ENCODE measurements at regions not wholly inside any gene's neighbourhood (a gene's known extent, or its start where the extent isn't known, plus 50 kb on each side); places are given as distances from the start of the nearest gene placed in this dataset.
"Not testable (repeated sequence)": the region's sequence is repeated elsewhere in the genome, so short reads cannot be mapped to it uniquely, and the experiment has no call there.

- TF ChIP-seq, protein P1, sequence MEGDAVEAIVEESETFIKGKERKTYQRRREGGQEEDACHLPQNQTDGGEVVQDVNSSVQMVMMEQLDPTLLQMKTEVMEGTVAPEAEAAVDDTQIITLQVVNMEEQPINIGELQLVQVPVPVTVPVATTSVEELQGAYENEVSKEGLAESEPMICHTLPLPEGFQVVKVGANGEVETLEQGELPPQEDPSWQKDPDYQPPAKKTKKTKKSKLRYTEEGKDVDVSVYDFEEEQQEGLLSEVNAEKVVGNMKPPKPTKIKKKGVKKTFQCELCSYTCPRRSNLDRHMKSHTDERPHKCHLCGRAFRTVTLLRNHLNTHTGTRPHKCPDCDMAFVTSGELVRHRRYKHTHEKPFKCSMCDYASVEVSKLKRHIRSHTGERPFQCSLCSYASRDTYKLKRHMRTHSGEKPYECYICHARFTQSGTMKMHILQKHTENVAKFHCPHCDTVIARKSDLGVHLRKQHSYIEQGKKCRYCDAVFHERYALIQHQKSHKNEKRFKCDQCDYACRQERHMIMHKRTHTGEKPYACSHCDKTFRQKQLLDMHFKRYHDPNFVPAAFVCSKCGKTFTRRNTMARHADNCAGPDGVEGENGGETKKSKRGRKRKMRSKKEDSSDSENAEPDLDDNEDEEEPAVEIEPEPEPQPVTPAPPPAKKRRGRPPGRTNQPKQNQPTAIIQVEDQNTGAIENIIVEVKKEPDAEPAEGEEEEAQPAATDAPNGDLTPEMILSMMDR (IDR thresholded peaks at IDR 0.05; ENCODE audit: low read depth, low read length) = no peak
- DNase-seq (ENCODE audit: extremely low read depth, low read depth) = no peak
Observed at GRCh38 chr1:195697130-195697529, 911.1 kb downstream of the KCNT2 start.

DNA sequence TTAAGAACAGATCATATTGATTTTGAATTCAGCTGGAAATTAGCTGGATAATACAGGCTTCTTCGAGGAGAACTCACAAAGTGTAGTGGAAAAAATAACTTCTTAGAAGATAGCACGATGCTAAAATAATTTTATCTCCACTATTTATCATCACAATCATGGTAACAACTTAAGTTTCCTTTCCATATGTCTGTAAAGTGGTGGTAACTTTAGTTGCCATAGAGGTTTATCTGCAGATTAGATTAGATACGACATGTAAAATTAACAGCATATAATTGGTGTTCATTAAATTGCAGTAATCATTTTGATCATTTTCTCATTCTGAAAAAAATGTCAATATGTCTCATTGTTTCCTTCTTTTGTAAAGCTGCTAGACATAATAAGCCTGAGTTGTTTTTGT lies 921.5 kb downstream of the KCNT2 start:
- DNase-seq (ENCODE audit: extremely low read depth, low read depth) = no peak
- TF ChIP-seq, protein P1 (IDR thresholded peaks at IDR 0.05; ENCODE audit: low read depth, low read length) = no peak

- no peak for DNase-seq (ENCODE audit: extremely low read depth, low read depth)
- TF ChIP-seq, protein P1 (IDR thresholded peaks at IDR 0.05; ENCODE audit: low read depth, low read length) = no peak
Observed at GRCh38 chr1:195664628-195665027, 943.6 kb downstream of the KCNT2 start.

- TF ChIP-seq, protein P1 (IDR thresholded peaks at IDR 0.05; ENCODE audit: low read depth, low read length) = no peak
- no peak for DNase-seq (ENCODE audit: extremely low read depth, low read depth)
Observed at GRCh38 chr1:195663549-195664280, 944.5 kb downstream of the KCNT2 start.

GRCh38 chr1:195656780-195657179 lies 951.5 kb downstream of the KCNT2 start:
- no peak for DNase-seq (ENCODE audit: extremely low read depth, low read depth)
- TF ChIP-seq, protein P1 (IDR thresholded peaks at IDR 0.05; ENCODE audit: low read depth, low read length) = no peak

GRCh38 chr1:195648875-195649274 lies 959.4 kb downstream of the KCNT2 start:
- not testable (repeated sequence) for DNase-seq (ENCODE audit: extremely low read depth, low read depth)

DNA sequence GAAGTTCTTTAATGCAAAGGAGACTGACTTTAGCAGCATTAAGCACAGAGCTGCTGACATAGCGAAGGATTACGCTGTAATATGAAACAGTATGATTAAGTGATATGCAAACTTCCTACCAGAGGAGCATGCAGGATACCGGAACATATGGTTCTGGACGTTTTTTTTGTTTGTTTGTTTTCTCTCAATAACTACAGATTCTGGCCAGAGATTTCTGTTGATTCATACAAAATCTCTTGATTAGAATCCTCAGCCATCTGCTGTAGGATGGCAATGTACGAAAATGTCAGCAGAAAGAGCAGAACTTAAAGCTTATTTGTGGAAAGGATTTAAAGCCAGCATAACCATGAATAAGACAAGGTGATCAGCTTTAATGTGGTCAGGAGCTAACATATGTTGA lies 970.7 kb downstream of the KCNT2 start:
- TF ChIP-seq, protein P1 (IDR thresholded peaks at IDR 0.05; ENCODE audit: low read depth, low read length) = no peak
- DNase-seq (ENCODE audit: extremely low read depth, low read depth) = no peak

DNA sequence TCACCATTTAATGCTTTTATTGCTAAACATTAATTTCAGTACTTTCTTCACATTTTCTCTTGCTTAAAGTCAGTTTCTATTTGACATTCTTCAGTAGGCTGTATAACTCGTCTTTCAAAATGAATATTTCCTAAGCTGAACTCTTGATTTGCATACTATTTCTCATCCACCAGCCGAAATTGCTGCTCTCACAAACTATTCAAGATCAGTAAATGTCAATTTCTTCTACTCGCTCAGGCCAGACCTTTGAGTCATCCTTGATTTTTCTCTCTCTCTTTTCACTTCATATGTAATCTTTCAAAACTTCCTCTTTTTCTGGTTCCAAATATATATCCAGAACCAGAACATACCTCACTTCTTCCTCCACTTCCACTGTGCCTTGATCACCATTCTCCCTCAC lies 990.0 kb downstream of the KCNT2 start:
- TF ChIP-seq, protein P1 (IDR thresholded peaks at IDR 0.05; ENCODE audit: low read depth, low read length) = no peak
- no peak for DNase-seq (ENCODE audit: extremely low read depth, low read depth)
